ENCODE measurements at regions not wholly inside any gene's neighbourhood (a gene's known extent, or its start where the extent isn't known, plus 50 kb on each side); places are given as distances from the start of the nearest gene placed in this dataset.

DNA sequence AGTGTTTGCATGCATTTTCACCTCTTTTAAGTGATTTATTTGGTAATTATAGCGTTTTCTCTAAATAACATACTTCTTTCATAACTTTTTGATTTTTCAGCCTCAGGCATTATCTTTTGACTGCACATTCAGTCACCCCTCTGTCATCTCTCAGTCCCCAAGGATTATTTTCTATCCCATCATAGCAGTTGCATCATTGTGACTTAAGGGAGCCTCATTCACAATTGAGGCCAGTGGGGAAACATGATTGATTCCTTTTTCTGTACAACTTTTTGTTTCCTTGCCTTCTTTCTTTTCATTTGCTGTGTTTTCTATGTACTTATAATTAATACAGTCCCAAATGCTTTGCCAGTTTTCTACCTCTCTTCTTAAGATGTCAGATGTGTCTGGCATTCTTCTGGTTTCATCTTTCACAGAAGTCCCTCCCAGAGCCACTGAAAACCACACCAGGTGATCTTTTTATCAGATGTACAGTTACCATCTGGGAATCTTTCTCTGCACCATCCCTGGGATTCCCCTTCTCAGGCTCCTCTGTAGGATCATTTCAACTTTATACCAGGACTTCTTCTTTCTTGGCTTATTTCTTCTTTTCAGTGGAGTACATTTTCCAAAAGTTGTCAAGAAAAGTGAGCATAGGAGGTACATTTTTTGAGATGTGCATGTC is 151.4 kb downstream of the RAP2B start:
- H3K79me2 ChIP-seq (ENCODE audit: insufficient read depth, low read depth, low read length): no peaks in the 10 kb centered on the region
- H3K36me3 ChIP-seq (ENCODE audit: insufficient read depth, low read length): no peaks in the 10 kb centered on the region
- TF ChIP-seq, protein P1, sequence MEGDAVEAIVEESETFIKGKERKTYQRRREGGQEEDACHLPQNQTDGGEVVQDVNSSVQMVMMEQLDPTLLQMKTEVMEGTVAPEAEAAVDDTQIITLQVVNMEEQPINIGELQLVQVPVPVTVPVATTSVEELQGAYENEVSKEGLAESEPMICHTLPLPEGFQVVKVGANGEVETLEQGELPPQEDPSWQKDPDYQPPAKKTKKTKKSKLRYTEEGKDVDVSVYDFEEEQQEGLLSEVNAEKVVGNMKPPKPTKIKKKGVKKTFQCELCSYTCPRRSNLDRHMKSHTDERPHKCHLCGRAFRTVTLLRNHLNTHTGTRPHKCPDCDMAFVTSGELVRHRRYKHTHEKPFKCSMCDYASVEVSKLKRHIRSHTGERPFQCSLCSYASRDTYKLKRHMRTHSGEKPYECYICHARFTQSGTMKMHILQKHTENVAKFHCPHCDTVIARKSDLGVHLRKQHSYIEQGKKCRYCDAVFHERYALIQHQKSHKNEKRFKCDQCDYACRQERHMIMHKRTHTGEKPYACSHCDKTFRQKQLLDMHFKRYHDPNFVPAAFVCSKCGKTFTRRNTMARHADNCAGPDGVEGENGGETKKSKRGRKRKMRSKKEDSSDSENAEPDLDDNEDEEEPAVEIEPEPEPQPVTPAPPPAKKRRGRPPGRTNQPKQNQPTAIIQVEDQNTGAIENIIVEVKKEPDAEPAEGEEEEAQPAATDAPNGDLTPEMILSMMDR (conservative IDR thresholded peaks at IDR 0.05; ENCODE audit: low read length): no peak
- no peak for TF ChIP-seq EZH2phosphoT487 (IDR thresholded peaks at IDR 0.05; ENCODE audit: borderline replicate concordance, low read depth, low read length)
- H3K4me2 ChIP-seq (ENCODE audit: low read length): no peak overlapping the region
- H2AFZ ChIP-seq (ENCODE audit: low read length): no peak overlapping the region
- no peak overlapping the region for H3K27ac ChIP-seq (ENCODE audit: low read depth, low read length, poor library complexity, severe bottlenecking)
- no peaks in the 10 kb centered on the region for H4K20me1 ChIP-seq (ENCODE audit: insufficient read depth, low read length)
- intact Hi-C loops (cut with micrococcal nuclease; ENCODE audit: unreplicated experiment): no loop called here
- no TSS peak for BruUV-seq (replicated peaks)
- POLR2A ChIA-PET: no interaction called here
- no peaks in the 10 kb centered on the region for H3K9me2 ChIP-seq (ENCODE audit: insufficient read depth, low read length)
- H3K4me1 ChIP-seq (ENCODE audit: insufficient read depth, low read length, poor library complexity, severe bottlenecking): no peaks in the 10 kb centered on the region
- DNase-seq (ENCODE audit: low spot score): no peak
- no peak overlapping the region for H3K4me3 ChIP-seq (ENCODE audit: low read depth, low read length, poor library complexity, severe bottlenecking)
- CTCF ChIA-PET (ENCODE audit: unreplicated experiment): no interaction called here
- no peaks in the 10 kb centered on the region for H3K9me3 ChIP-seq (ENCODE audit: low read length)

DNA sequence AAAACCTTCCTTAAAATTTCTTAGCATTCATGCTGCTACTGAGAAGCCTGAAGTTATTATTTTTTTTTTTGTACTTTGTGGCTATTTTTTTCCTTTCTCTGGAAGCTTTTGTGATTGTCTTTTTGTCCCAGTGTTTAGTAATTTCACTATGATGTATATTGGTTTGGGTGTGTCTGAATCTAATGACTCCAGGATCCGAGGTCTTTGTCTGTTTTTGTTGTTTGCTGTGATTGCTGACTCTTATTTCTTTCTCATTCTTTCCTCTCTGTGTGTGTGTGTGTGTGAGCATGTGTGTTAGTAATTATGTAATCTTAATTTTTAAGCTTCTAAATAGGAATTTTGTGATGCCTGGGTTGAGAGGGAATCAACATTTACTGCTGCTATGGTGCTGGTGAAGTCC is 152.0 kb downstream of the RAP2B start:
- Histone ChIP-seq H3K36me3 (ENCODE audit: insufficient read depth, low read length) (no peaks in the 10 kb centered on the region), H3K9me3 (ENCODE audit: low read length) (no peaks in the 10 kb centered on the region), H3K27ac (ENCODE audit: low read depth, low read length, poor library complexity, severe bottlenecking) (no peak overlapping the region), H3K4me2 (ENCODE audit: low read length) (no peak overlapping the region), H3K4me1 (ENCODE audit: insufficient read depth, low read length, poor library complexity, severe bottlenecking) (no peaks in the 10 kb centered on the region), H2AFZ (ENCODE audit: low read length) (no peak overlapping the region), H3K79me2 (ENCODE audit: insufficient read depth, low read depth, low read length) (no peaks in the 10 kb centered on the region), H3K4me3 (ENCODE audit: low read depth, low read length, poor library complexity, severe bottlenecking) (no peak overlapping the region), H3K9me2 (ENCODE audit: insufficient read depth, low read length) (no peaks in the 10 kb centered on the region), H4K20me1 (ENCODE audit: insufficient read depth, low read length) (no peaks in the 10 kb centered on the region)
- POLR2A ChIA-PET: interaction anchor here (0.5 kb wide), 1 partner anchor 526 kb away, joined by 4 read pairs; no protein-coding TSS in a partner anchor
- intact Hi-C loops (cut with micrococcal nuclease; ENCODE audit: unreplicated experiment): no loop called here
- CTCF ChIA-PET (ENCODE audit: unreplicated experiment): no interaction called here
- BruUV-seq (replicated peaks): no TSS peak
- TF ChIP-seq, protein P1 (conservative IDR thresholded peaks at IDR 0.05; ENCODE audit: low read length): no peak
- TF ChIP-seq EZH2phosphoT487 (IDR thresholded peaks at IDR 0.05; ENCODE audit: borderline replicate concordance, low read depth, low read length): no peak
- no peak for DNase-seq (ENCODE audit: low spot score)

DNA sequence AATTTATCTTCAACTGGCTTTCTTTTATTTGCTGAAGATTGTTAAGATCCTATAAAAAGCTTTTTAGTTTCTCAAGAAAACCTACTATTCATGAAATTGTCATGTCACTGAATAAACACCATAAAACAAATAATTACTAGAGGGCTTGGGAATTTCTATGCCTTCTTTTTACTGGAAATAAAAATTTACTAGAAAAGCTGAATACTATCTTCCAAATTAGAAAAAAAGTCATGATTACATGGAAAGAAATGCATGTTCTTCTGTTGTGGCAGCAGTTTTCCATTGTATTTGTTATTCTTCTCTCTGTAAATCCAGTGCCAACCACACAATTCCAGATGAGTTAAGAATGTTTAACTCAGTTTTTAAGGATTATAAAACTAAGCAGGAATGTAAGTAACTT is 153.8 kb downstream of the RAP2B start:
- Histone ChIP-seq H2AFZ (ENCODE audit: low read length) (no peak overlapping the region), H3K9me2 (ENCODE audit: insufficient read depth, low read length) (no peaks in the 10 kb centered on the region), H3K36me3 (ENCODE audit: insufficient read depth, low read length) (no peaks in the 10 kb centered on the region), H3K27ac (ENCODE audit: low read depth, low read length, poor library complexity, severe bottlenecking) (no peak overlapping the region), H3K4me1 (ENCODE audit: insufficient read depth, low read length, poor library complexity, severe bottlenecking) (no peaks in the 10 kb centered on the region), H3K4me2 (ENCODE audit: low read length) (no peak overlapping the region), H3K9me3 (ENCODE audit: low read length) (no peaks in the 10 kb centered on the region), H3K79me2 (ENCODE audit: insufficient read depth, low read depth, low read length) (no peaks in the 10 kb centered on the region), H4K20me1 (ENCODE audit: insufficient read depth, low read length) (no peaks in the 10 kb centered on the region), H3K4me3 (ENCODE audit: low read depth, low read length, poor library complexity, severe bottlenecking) (no peak overlapping the region)
- no peak for DNase-seq (ENCODE audit: low spot score)
- intact Hi-C loops (cut with micrococcal nuclease; ENCODE audit: unreplicated experiment): no loop called here
- BruUV-seq (replicated peaks): no TSS peak
- POLR2A ChIA-PET: interaction anchor here (0.5 to 0.7 kb wide), 2 partner anchors 248 to 540 kb away, joined by 3 read pairs; no protein-coding TSS in a partner anchor
- CTCF ChIA-PET (ENCODE audit: unreplicated experiment): no interaction called here
- TF ChIP-seq, protein P1 (conservative IDR thresholded peaks at IDR 0.05; ENCODE audit: low read length): no peak
- TF ChIP-seq EZH2phosphoT487 (IDR thresholded peaks at IDR 0.05; ENCODE audit: borderline replicate concordance, low read depth, low read length): no peak
